H9 (cell line): ENCODE measurements at regions not wholly inside any gene's neighbourhood (a gene's known extent, or its start where the extent isn't known, plus 50 kb on each side); places are given as distances from the start of the nearest gene placed in this dataset.

Experiments
- DNase-seq: peaks from one replicate; pipeline ENCODE4 v3.0.0-alpha.2; 2017
- H2AFZ ChIP-seq: one replicate; pipeline ENCODE4 v1.6.1; 2013; ENCODE audit warnings: mild to moderate bottlenecking, low read length, control low read depth, moderate library complexity
- H2AK5ac ChIP-seq: 2 replicates; pipeline ENCODE4 v1.6.1; 2013; ENCODE audit warnings: low read length, control low read depth, mixed read lengths; ENCODE audit not compliant: insufficient read length
- H2BK120ac ChIP-seq: one replicate; pipeline ENCODE4 v1.6.1; 2013; ENCODE audit warnings: low read depth, mild to moderate bottlenecking, low read length, control low read depth, inconsistent platforms; ENCODE audit not compliant: poor library complexity, severe bottlenecking
- H2BK12ac ChIP-seq: 2 replicates; pipeline ENCODE4 v1.6.1; 2013; ENCODE audit warnings: low read length, control low read depth, mixed read lengths, low read depth; ENCODE audit not compliant: insufficient read length
- H2BK15ac ChIP-seq: 2 replicates; pipeline ENCODE4 v1.6.1; 2013; ENCODE audit warnings: low read depth, low read length, control low read depth
- H2BK20ac ChIP-seq: one replicate; pipeline ENCODE4 v1.6.1; 2013; ENCODE audit warnings: low read depth, mild to moderate bottlenecking, low read length, control low read depth, inconsistent platforms; ENCODE audit not compliant: poor library complexity, severe bottlenecking
- H2BK5ac ChIP-seq: 2 replicates; pipeline ENCODE4 v1.6.1; 2013; ENCODE audit warnings: low read length, control low read depth, mixed read lengths; ENCODE audit not compliant: insufficient read length
- H3K14ac ChIP-seq: 2 replicates; pipeline ENCODE4 v1.6.1; 2013; ENCODE audit warnings: low read length, control low read depth; ENCODE audit not compliant: insufficient read depth
- H3K18ac ChIP-seq: 2 replicates; pipeline ENCODE4 v1.6.1; 2013; ENCODE audit warnings: low read depth, mild to moderate bottlenecking, mixed read lengths, low read length, control low read depth; ENCODE audit not compliant: insufficient read length
- H3K23ac ChIP-seq: 2 replicates; pipeline ENCODE4 v1.6.1; 2013; ENCODE audit warnings: low read length, control low read depth, mixed read lengths, low read depth; ENCODE audit not compliant: insufficient read length
- H3K23me2 ChIP-seq: 2 replicates; pipeline ENCODE4 v1.6.1; 2013; ENCODE audit warnings: low read depth, mild to moderate bottlenecking, mixed read lengths, low read length, control low read depth; ENCODE audit not compliant: insufficient read length, poor library complexity, severe bottlenecking
- H3K27ac ChIP-seq: 2 replicates; pipeline ENCODE4 v1.5.1; 2013; ENCODE audit warnings: low read length, control low read depth, mixed read lengths, low read depth; ENCODE audit not compliant: insufficient read length
- H3K27me3 ChIP-seq: 2 replicates; pipeline ENCODE4 v1.6.1; 2013; ENCODE audit warnings: low read length, control low read depth, inconsistent platforms; ENCODE audit not compliant: insufficient read depth
- H3K4ac ChIP-seq: 2 replicates; pipeline ENCODE4 v1.6.1; 2013; ENCODE audit warnings: low read depth, mild to moderate bottlenecking, control low read depth, inconsistent platforms, low read length, moderate library complexity
- H3K4me1 ChIP-seq: 2 replicates; pipeline ENCODE4 v1.6.1; 2013; ENCODE audit warnings: low read length, control low read depth, inconsistent platforms; ENCODE audit not compliant: insufficient read depth
- H3K4me2 ChIP-seq: 2 replicates; pipeline ENCODE4 v1.6.1; 2013; ENCODE audit warnings: low read length, control low read depth, mixed read lengths; ENCODE audit not compliant: insufficient read length, insufficient read depth
- H3K56ac ChIP-seq: 2 replicates; pipeline ENCODE4 v1.6.1; 2013; ENCODE audit warnings: low read depth, mild to moderate bottlenecking, mixed read lengths, low read length, control low read depth; ENCODE audit not compliant: insufficient read length
- H3K79me1 ChIP-seq: 2 replicates; pipeline ENCODE4 v1.6.1; 2013; ENCODE audit warnings: low read depth, mild to moderate bottlenecking, moderate library complexity, low read length, control low read depth, inconsistent platforms; ENCODE audit not compliant: insufficient read depth, poor library complexity, severe bottlenecking
- H3K79me2 ChIP-seq: 2 replicates; pipeline ENCODE4 v1.6.1; 2013; ENCODE audit warnings: low read length, control low read depth, inconsistent platforms; ENCODE audit not compliant: insufficient read depth
- H3K9ac ChIP-seq: 2 replicates; pipeline ENCODE4 v1.6.1; 2013; ENCODE audit warnings: low read length, control low read depth, mixed read lengths; ENCODE audit not compliant: insufficient read length; ENCODE audit errors: extremely low read depth
- H3K9me3 ChIP-seq: one replicate; pipeline ENCODE4 v1.6.1; 2013; ENCODE audit warnings: low read depth, low read length, inconsistent platforms; ENCODE audit not compliant: control insufficient read depth
- H3T11ph ChIP-seq: one replicate; pipeline ENCODE4 v1.6.1; 2013; ENCODE audit warnings: mild to moderate bottlenecking, low read length, control low read depth, inconsistent platforms
- H4K20me1 ChIP-seq: one replicate; pipeline ENCODE4 v1.6.1; 2013; ENCODE audit not compliant: control insufficient read depth, insufficient read length, insufficient read depth
- H4K5ac ChIP-seq: 2 replicates; pipeline ENCODE4 v1.6.1; 2013; ENCODE audit warnings: low read depth, mild to moderate bottlenecking, mixed read lengths, low read length, control low read depth; ENCODE audit not compliant: insufficient read length
- H4K8ac ChIP-seq: replicated peaks from 2 replicates; pipeline ENCODE4 v1.6.1; 2013; ENCODE audit warnings: low read length, control low read depth, mixed read lengths, low read depth; ENCODE audit not compliant: insufficient read length
- H4K91ac ChIP-seq: 2 replicates; pipeline ENCODE4 v1.6.1; 2013; ENCODE audit warnings: low read depth, mild to moderate bottlenecking, moderate library complexity, mixed read lengths, low read length, control low read depth; ENCODE audit not compliant: insufficient read length
- H3K27ac Mint-ChIP-seq, 3 experiments: 2 replicates in 2 of 3; 3 replicates in 1 of 3; pipeline ENCODE4 v1.8.0; 2020 to 2021; ENCODE audit warnings: mixed read lengths in 3 of 3, mild to moderate bottlenecking in 1 of 3, moderate library complexity in 1 of 3
- H3K27me3 Mint-ChIP-seq: 2 replicates; pipeline ENCODE4 v1.8.0; 2021; ENCODE audit warnings: low read depth, mild to moderate bottlenecking, moderate library complexity, mixed read lengths
- H3K36me3 Mint-ChIP-seq, 3 experiments: 2 replicates in 2 of 3; 3 replicates in 1 of 3; pipeline ENCODE4 v1.8.0; 2020 to 2021; ENCODE audit warnings: low read depth in 3 of 3, mixed read lengths in 3 of 3; ENCODE audit not compliant: insufficient read depth in 1 of 3
- H3K4me1 Mint-ChIP-seq, 2 experiments: 2 replicates each; pipeline ENCODE4 v1.8.0; 2020; ENCODE audit warnings: mixed read lengths in 2 of 2
- H3K4me3 Mint-ChIP-seq, 2 experiments: 2 replicates in 1 of 2; 3 replicates in 1 of 2; pipeline ENCODE4 v1.8.0; 2020 to 2021; ENCODE audit warnings: mild to moderate bottlenecking in 2 of 2, mixed read lengths in 2 of 2, moderate library complexity in 1 of 2
- H3K9me3 Mint-ChIP-seq, 2 experiments: 2 replicates in 1 of 2; 3 replicates in 1 of 2; pipeline ENCODE4 v1.8.0; 2020; ENCODE audit warnings: mild to moderate bottlenecking in 2 of 2, mixed read lengths in 2 of 2, moderate library complexity in 1 of 2
- CTCF ChIP-seq: fragments of 200-600 bp; sonication (generic); conservative IDR thresholded peaks from 3 replicates; pipeline ENCODE4 v1.8.0; 2021; ENCODE audit warnings: antibody characterized with exemption, mild to moderate bottlenecking
- WGBS: extraction: QIAGEN DNeasy Blood & Tissue Kit; methylation state at CpG from one replicate; pipeline ENCODE4 v1.1.7; 2013; ENCODE audit warnings: missing lambda C conversion rate, low lambda C conversion rate, mixed read lengths; ENCODE audit not compliant: insufficient read length; ENCODE audit errors: extremely low coverage; 5-methylcytosine and 5-hydroxymethylcytosine counted together

- no peak overlapping the region for H2AK5ac ChIP-seq
- H3K4me2 ChIP-seq, result no peak overlapping the region
- no peaks in the 10 kb centered on the region for H3K4me1 ChIP-seq
- no peak overlapping the region for H3K4ac ChIP-seq
- Mint-ChIP-seq H3K4me3 (no peak overlapping the region), H3K27me3 (no peaks in the 10 kb centered on the region), H3K4me1 (peaks cover 8 to 11% of the 10 kb centered on the region in 2 experiments), H3K27ac (no peak overlapping the region), H3K9me3 (peaks cover 16 to 20% of the 10 kb centered on the region in 2 experiments), H3K36me3 (peaks cover 3 to 25% (median 6%) of the 10 kb centered on the region in 3 experiments; a peak in 5 of 7 replicates)
- no peaks in the 10 kb centered on the region for H3K27me3 ChIP-seq
- no peak overlapping the region for H4K8ac ChIP-seq
- no CpG with 5 or more reads among the region's 5 CpGs for WGBS
- H3K23me2 ChIP-seq, result no peaks in the 10 kb centered on the region
- no peak overlapping the region for H4K5ac ChIP-seq
- no peak overlapping the region for H3K18ac ChIP-seq
- peak overlapping the region; percentile 63 for H2AFZ ChIP-seq
- TF ChIP-seq CTCF, result no peak
- H3K9me3 ChIP-seq, result no peaks in the 10 kb centered on the region
- no peak for DNase-seq
- H2BK15ac ChIP-seq, result no peak overlapping the region
- no peaks in the 10 kb centered on the region for H3K79me1 ChIP-seq
- no peaks in the 10 kb centered on the region for H4K20me1 ChIP-seq
- H3K23ac ChIP-seq, result no peak overlapping the region
- no peak overlapping the region for H3K9ac ChIP-seq
- no peak overlapping the region for H3K56ac ChIP-seq
- no peak overlapping the region for H3K14ac ChIP-seq
- H3K27ac ChIP-seq, result no peak overlapping the region
- H3K79me2 ChIP-seq, result no peaks in the 10 kb centered on the region
- no peak overlapping the region for H2BK20ac ChIP-seq
- no peak overlapping the region for H2BK120ac ChIP-seq
- no peak overlapping the region for H2BK5ac ChIP-seq
- no peak overlapping the region for H4K91ac ChIP-seq
- no peak overlapping the region for H3T11ph ChIP-seq
- no peak overlapping the region for H2BK12ac ChIP-seq
These were observed 148.4 kb downstream of the RPAP3 start for GRCh38 chr12:47557386-47557785.
